NT2/D1 (cell line): ENCODE measurements at regions not wholly inside any gene's neighbourhood (a gene's known extent, or its start where the extent isn't known, plus 50 kb on each side); places are given as distances from the start of the nearest gene placed in this dataset.

Experiments
- DNase-seq: peaks from one replicate; pipeline ENCODE4 v3.0.0-alpha.2; 2011; ENCODE audit warnings: low read depth, low spot score
- H3K27me3 ChIP-seq: 2 replicates; pipeline ENCODE4 v1.6.0; 2011; ENCODE audit warnings: mild to moderate bottlenecking; ENCODE audit not compliant: insufficient read length, insufficient read depth
- H3K36me3 ChIP-seq: 2 replicates; pipeline ENCODE4 v1.6.1; 2011; ENCODE audit warnings: mild to moderate bottlenecking, low read length, mixed read lengths; ENCODE audit not compliant: insufficient read depth, insufficient read length
- H3K4me1 ChIP-seq: 2 replicates; pipeline ENCODE4 v1.5.1; 2011; ENCODE audit not compliant: insufficient read depth, insufficient read length
- H3K4me3 ChIP-seq: 2 replicates; pipeline ENCODE4 v1.5.1; 2011; ENCODE audit warnings: low read depth; ENCODE audit not compliant: insufficient read length
- H3K9ac ChIP-seq: 2 replicates; pipeline ENCODE4 v1.6.0; 2011; ENCODE audit warnings: low read depth; ENCODE audit not compliant: insufficient read length
- H3K9me3 ChIP-seq: 2 replicates; pipeline ENCODE4 v1.5.1; 2011; ENCODE audit warnings: mild to moderate bottlenecking, low read length; ENCODE audit not compliant: insufficient read depth
- SUZ12 ChIP-seq: IDR thresholded peaks from 2 replicates; pipeline ENCODE4 v1.6.1; 2011; ENCODE audit not compliant: insufficient read length, insufficient read depth; ENCODE audit errors: extremely low read depth
- YY1 ChIP-seq: IDR thresholded peaks from 2 replicates; pipeline ENCODE4 v1.6.1; 2011; ENCODE audit not compliant: insufficient read length, insufficient read depth
- ZNF274 ChIP-seq: IDR thresholded peaks from 2 replicates; pipeline ENCODE4 v1.6.1; 2011; ENCODE audit warnings: mild to moderate bottlenecking, low read depth, low read length

DNA sequence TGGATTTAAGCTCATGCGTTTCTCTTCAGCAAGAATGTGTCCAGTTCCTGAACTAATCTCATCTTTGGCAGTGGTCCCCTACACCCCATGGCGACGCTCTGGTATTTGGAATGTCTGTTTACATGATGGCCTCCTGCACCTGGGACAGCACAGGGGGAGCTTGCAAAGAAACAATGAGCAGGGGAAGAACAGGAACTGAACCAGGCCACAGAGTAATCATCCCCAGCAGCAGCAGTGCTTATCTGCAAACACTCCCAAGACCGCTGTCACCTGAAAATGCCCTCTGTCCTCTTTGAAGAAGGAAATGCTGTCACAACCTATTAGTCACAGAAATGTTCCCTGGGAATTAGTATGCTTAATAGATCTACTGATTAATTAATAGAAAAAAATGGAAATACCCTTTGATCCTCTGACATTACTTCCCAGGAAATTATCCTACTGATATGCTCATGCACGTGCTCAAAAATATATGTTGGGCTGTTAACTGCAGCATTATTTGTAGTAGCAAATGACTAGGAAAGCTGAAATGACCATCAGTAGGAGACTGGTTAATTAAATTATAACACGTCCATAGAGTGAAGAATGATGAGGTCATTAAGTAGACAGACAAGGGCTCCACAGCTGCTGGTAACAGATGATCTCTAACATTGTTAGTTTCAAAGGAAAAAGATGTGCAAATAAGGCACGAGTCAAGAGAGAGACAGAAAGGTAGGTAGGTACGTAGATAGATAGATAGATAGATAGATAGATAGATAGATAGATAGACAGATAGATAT, 279.3 kb upstream of the FLRT2 start:
- H3K4me3 ChIP-seq = no peak overlapping the region

DNA sequence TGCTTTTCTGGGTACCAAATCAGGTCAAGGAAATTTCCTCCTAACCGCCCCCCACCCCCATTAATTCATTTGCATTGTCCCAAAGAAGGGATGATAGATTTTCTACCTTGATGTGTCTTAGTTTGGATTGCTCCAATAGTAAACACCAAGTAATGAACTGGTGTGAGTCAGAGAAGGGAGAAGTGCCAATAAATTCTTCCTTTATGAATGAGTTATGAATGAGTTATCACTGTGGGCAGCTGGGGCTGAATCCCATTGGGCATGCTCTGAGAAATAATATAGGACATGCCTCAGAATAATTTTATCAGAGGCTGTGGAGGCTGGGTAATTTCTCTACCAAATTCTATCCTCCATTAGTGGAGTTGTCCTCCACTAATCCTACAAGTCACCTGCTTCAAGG, 277.9 kb upstream of the FLRT2 start:
- Histone ChIP-seq H3K36me3 (no peaks in the 10 kb centered on the region), H3K27me3 (no peaks in the 10 kb centered on the region), H3K4me3 (no peak overlapping the region), H3K4me1 (no peaks in the 10 kb centered on the region), H3K9me3 (no peaks in the 10 kb centered on the region), H3K9ac (no peak overlapping the region)
- TF ChIP-seq ZNF274 (no peak), YY1 (no peak), SUZ12 (no peak)
- DNase-seq = no peak

More for the DNA sequence above, 279.3 kb upstream of the FLRT2 start:
- TF ChIP-seq ZNF274 = no peak
- TF ChIP-seq SUZ12 = no peak
- no peak for TF ChIP-seq YY1
- Histone ChIP-seq H3K27me3 (no peaks in the 10 kb centered on the region), H3K9ac (no peak overlapping the region), H3K9me3 (no peaks in the 10 kb centered on the region), H3K36me3 (no peaks in the 10 kb centered on the region), H3K4me1 (no peaks in the 10 kb centered on the region)
- peak; percentile 27 for DNase-seq

DNA sequence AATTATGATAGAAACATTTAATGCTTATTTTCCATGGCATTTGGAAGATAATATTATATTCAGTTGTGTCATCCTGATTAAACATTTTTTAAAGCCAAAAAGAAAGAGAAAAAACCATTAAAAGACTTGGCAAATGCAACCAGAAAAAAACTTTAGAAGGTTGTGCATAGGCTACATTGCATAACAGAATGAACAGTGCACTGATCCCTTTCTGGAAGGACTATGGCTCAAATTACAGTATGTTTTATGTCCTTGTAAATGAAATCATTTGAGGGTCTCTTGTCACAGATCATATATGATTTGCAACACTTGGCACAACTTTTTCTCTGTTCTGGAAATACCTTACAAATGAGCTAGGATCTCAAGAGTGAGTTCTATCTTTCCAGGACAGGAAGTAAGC, 275.2 kb upstream of the FLRT2 start:
- no peak for DNase-seq
- no peak overlapping the region for H3K4me3 ChIP-seq
- TF ChIP-seq YY1 (no peak), SUZ12 (no peak), ZNF274 (no peak)

DNA sequence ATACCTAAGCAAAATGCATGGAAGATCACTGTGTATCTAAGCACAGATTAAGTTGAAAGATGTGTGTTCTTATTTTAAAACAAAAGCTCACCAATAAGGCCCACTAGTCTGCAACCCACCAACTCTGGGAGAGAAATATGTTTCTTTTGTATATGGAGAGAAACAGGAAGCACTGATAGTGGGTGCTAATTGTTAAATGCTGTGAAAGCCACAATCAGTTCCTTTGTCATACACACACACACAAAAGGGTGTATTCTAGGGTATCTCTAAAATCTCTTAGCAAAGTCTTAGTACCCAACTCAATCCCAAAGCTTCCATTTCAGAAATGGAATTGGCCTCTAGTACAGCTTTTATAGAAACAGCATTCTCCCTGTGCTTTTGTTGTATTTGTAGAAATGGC, 272.7 kb upstream of the FLRT2 start:
- Histone ChIP-seq H3K4me3 (no peak overlapping the region), H3K9ac (no peak overlapping the region), H3K27me3 (no peaks in the 10 kb centered on the region), H3K9me3 (no peaks in the 10 kb centered on the region), H3K36me3 (no peaks in the 10 kb centered on the region), H3K4me1 (no peaks in the 10 kb centered on the region)
- DNase-seq = no peak
- TF ChIP-seq ZNF274 (no peak), SUZ12 (no peak), YY1 (no peak)

More for the DNA sequence above, 275.2 kb upstream of the FLRT2 start:
- Histone ChIP-seq H3K9me3 (no peaks in the 10 kb centered on the region), H3K4me1 (no peaks in the 10 kb centered on the region), H3K9ac (no peak overlapping the region), H3K27me3 (no peaks in the 10 kb centered on the region), H3K36me3 (no peaks in the 10 kb centered on the region)

DNA sequence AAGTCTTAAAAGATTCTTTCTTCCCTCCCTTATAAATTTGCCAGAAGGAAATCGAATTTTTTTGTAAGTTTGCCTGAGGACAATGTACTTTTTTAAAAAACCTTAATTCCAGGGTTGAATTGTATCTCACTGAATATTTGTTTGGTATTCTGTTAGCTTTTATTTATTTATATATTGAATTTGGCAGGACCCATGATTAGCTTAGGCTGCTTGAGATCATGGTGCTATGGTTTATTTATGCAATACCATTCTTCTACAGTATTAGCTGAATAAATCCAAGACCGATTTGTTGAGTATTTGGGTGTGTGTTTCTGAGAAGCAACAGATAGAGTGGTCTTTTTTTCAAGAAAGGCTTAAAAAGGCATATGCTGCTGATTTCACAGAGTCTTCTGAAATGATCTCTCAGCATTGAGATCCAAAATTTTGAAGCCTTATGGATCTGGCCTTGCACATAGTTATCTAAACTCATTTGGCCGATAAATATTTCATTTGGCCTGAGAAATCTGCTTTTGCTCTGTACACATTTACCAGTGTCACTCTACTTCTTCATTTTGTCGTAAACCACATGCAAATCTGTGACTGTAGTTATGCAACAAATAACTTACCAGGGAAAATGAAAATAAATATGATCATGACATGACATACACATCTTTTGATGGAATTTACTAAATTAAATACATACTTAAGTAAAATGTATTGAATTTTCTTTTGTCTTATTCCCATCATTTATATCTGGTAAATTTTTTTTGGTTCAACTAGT, 265.8 kb upstream of the FLRT2 start:
- H3K9ac ChIP-seq = no peak overlapping the region

DNA sequence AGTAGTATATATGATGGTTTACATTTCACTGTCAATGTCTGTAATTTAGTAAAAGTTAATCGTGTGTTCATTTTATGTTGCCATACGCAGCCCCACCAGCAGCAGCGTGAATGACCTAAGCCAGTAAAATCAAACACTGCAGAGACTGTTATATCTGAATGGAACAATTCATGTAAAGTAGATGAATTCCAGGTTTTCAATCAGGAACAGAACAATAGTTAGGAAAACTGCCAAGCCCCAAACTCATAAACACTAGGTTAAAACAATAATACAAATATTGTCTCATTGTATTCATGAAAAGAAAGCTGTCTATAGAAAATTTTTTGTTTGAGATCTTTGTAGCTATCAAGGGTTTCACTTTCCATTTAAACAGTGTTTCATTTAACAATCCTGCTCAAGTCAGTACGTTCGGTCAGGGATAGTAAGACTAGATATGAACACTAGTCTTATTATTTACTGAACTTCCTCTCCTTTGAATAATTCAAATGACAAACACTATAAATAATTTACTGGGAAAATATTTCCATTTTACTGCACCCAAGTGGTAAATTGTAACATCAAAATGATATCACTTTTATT, 256.8 kb upstream of the FLRT2 start:
- DNase-seq = no peak
- Histone ChIP-seq H3K9me3 (no peaks in the 10 kb centered on the region), H3K36me3 (no peaks in the 10 kb centered on the region), H3K9ac (no peak overlapping the region), H3K4me1 (no peaks in the 10 kb centered on the region), H3K4me3 (no peak overlapping the region), H3K27me3 (no peaks in the 10 kb centered on the region)
- TF ChIP-seq ZNF274 (no peak), YY1 (no peak), SUZ12 (no peak)

More for the DNA sequence above, 265.8 kb upstream of the FLRT2 start:
- no peak for DNase-seq
- no peaks in the 10 kb centered on the region for H3K4me1 ChIP-seq
- H3K9me3 ChIP-seq = no peaks in the 10 kb centered on the region
- H3K4me3 ChIP-seq = no peak overlapping the region
- TF ChIP-seq YY1 (no peak), ZNF274 (no peak), SUZ12 (no peak)
- no peaks in the 10 kb centered on the region for H3K27me3 ChIP-seq
- H3K36me3 ChIP-seq = no peaks in the 10 kb centered on the region

DNA sequence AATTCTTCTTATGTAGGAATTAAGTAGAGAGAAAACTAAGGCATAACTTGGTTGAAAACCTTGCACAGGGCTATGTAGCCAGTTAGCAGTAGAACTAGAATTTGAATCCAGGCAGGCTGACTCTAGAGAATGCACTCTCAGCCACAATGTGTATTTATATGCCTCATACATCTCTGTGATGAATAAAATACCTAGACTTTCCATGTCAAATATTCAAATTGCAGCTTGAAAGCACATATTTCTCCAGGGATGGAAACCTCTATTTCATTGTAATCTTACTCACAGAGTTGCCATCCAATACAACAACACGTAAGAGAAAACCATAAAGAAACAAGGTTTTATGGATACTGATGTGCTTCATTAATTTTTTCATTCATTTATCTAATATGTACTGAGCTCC, 256.0 kb upstream of the FLRT2 start:
- no peak overlapping the region for H3K9ac ChIP-seq
- no peak overlapping the region for H3K4me3 ChIP-seq
- no peaks in the 10 kb centered on the region for H3K36me3 ChIP-seq
- H3K4me1 ChIP-seq = no peaks in the 10 kb centered on the region
- no peaks in the 10 kb centered on the region for H3K9me3 ChIP-seq
- no peaks in the 10 kb centered on the region for H3K27me3 ChIP-seq
- TF ChIP-seq YY1 (no peak), ZNF274 (no peak), SUZ12 (no peak)
- no peak for DNase-seq
